T-helper 1 cell treated with Interleukin-12 subunit alpha and Interleukin-12 subunit beta and Interleukin-4 antibody, amounts not matched to agents 30 ng/mL and 1 ng/mL, for 36 hours (primary cell): ENCODE measurements at regions not wholly inside any gene's neighbourhood (a gene's known extent, or its start where the extent isn't known, plus 50 kb on each side); places are given as distances from the start of the nearest gene placed in this dataset.
"Not testable (repeated sequence)": the region's sequence is repeated elsewhere in the genome, so short reads cannot be mapped to it uniquely, and the experiment has no call there.

ENCODE experiments used
- intact Hi-C: fragments of 100-400 bp; cut with micrococcal nuclease; formaldehyde crosslinking; loops from one replicate; pipeline ENCODE4 v1.15.1; 2024

DNA sequence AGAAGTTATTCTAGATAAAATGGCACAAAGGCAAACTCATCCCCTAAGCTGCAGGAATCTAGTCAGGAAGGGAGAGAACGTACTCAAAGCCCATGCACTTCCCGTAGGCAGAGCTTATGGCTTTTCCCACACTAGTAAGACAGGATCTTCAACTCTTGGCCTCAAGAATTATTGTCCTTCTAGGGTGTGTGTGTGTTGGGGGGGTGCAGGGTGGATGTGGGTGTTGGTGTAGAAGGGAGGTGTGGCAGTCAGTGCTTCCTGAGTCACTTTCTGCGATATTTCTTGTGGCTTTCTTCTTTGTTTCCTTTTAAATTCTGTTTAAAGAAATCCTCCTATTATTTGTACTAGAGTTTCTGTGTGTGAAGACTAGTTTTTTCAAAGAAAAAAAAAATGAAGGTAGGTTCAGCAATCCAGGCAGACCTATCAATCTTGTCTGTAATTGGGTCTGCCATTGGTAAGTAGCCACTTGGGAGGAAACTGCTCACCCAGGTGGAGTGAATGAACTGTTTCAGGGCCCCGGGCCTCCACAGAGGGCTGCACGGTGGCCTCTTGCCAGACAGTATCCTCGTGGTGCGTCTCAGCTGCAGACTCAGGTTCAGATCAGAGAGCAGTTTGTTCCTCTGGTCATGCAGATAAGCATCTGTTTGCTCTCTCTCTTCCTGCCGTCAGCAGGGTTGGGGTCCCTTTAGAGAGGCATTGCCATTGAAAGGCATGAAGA is 131.9 kb downstream of the NPR3 start:
- intact Hi-C loops: no loop called here

DNA sequence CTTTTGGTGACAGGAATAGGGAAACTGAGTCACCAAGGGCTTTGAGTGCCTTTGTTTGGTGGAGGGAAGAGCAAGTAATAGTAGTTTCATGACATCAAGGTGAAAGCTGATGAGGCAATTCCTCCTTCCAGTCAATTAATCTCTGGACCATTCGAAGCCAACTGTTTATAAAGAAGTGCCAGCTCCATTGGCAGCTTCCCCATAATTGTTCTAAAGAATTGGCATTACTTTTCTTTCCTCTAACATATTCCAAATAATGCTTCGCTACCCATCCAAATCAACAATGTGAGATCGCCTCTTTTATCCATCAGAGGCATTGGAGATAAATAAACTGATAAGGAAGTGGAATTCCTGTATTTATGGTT is 132.4 kb downstream of the NPR3 start:
- intact Hi-C loops: no loop called here

DNA sequence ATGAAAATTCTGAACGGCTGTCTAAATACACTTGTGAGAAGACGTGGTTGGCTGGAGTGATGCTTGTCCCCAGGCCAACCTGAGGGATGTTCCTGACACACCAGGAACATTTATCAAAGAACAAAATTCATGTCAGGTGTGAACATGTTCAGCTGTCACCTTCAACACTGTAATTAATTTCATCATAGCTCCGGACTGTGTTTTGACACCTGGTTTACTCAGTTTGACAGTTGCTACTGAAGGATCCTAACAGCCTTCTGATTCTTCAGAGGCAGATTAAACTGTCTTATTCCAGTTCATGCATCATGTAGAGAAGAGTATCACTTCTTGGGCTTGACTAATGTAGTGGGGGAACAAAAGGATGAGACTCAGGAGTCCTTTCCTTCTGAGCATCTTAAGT is 134.1 kb downstream of the NPR3 start:
- intact Hi-C loops: no loop called here

DNA sequence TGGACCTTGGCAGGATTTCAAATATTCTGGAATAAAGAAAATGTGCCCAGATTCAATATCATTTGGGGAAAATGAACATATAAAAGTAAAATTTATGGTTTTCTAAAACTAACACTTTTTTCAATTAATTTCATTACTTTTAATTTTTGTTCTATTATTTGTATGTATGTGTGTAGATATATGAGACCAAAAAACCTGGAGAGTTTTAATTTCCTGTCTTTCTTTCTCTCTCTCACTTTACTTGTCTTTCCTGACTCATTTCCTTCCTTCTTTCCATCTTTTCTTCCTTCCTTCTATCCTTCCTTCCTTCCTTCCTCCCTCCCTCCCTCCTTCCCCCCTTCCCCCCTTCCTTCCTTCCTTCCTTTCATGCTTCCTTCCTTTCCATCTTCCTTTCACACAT is 137.0 kb downstream of the NPR3 start:
- intact Hi-C loops: no loop called here

DNA sequence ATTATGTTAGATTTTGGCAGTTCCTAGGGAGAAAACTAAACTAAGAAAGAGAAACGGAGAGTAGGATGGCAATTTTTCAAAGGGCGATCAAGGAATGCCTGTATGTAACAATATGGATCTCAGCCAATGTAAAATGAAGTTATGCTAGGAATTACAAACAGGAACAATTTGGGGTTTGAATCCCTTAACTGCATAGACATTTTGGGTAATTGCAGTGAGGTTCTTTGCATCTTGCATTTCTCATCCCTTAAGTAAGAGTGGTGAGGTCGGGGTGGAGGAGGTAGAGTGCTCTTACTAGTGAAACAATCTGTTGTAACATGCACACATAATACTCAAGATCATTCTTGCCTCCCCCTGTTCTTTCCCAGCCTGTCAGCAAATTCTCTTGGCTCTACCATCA is 137.6 kb downstream of the NPR3 start:
- intact Hi-C loops: no loop called here

DNA sequence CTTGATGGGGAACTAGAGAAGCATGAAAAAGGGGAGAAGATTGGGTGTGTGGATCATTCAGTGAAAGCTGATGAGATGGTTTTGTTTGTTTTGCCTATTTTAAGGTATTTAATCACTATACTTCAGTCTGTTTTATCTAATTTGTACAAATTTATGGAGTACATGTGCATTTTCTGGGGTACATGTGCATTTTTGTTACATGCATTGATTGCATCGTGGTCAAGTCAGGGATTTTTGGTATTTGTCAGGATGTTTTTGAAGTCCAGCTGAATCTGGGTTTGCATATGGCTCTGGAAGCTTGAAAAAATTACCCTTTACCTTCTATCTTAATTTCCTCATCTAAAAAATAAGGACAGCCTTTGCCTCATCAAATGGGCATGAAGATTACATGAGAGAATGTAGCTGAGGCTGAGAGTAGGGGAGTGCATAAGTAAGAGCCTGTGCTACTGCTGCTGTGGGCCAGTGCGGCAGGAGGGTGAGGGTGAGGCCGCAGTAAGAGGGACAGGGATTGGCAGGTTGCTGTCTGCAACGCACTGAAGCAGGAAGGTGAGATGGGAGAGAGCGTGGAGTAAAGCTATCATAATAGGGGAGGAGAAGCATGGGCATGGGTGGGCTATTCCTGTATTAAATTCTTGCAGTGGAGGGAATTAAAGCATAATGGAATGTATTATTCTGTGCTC is 139.8 kb downstream of the NPR3 start:
- intact Hi-C loops: no loop called here

DNA sequence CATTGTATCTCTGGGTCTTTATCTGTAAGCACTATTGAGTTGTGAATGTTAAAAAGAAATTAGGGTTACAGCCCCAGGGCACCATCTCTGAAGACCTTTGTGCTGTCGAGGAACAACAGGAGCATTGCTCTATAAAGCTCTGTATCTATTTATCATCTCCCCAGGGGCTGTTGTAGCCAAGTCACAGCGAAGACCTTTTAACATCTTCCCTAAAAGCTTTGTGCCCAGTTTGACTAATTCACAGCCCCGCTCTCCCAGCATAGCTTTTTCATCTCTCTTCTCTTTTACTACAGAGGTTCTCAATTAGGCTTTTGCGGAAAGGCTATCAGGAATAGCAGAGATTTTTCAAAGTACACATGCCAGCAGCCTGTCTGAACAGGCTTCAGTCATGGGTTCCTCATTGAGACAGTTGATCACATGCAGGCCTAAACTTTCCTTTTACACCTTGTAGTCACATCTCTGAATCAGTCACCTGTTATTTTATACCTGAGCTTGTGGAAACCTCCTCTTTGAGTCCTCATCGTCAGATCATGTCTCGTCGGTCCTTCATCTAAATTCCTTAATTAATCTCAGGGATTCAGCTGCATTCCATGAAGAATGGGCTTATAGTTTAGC is 140.5 kb downstream of the NPR3 start:
- intact Hi-C loops: no loop called here

DNA sequence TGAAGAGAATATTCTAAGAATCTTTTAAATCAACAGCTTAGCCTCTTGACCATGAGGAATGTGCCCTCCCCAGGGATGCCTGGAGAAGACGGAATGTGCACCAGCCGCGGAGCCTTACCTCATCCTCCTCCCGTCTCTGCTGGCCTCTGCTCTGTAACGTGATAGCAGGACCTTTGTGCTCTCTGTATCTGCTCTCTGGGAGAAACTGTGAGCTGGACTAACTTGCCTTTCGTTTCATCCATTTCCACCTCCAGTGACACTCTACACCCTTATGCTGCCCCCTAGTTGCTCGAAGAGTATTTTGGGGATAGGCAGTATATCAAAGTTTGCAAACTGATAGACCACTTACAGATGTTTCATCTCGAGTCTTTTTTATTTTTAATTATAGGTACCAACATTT is 141.4 kb downstream of the NPR3 start:
- intact Hi-C loops: no loop called here

DNA sequence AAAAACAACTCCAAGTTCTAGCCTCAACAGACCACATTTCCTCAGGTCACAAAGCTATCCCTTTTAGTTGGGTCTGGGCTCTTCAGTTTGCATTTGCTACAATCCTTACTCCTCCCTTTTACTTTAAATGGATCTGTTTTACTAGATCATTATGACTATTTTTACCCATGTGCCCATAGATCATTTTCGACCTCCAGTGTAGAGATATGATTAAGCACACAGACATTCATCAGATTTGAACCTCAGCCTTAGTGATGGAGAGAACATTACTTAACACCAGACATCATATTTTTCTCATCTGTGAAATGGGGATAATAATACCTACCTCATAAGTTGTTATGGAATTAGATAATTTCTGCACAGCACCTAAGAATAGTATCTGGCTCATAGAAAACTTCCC is 141.9 kb downstream of the NPR3 start:
- intact Hi-C loops: no loop called here

DNA sequence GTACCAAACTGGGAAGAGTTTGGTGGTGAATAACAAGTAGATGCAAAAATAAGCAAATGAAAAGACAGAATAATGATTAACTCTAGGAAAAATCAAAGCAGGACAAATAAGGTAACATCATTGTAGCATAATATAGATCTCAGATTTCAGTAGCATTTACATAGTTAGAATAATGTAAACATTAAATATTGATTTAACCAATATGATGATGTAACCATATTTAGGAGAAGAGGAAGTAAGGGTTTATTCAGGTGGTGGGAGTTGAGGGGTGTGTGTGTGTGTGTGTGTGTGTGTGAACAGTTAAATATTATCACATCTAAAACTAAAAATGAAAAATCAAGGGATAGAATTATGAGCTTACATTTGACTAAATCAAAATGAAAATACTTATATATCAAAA is 143.4 kb downstream of the NPR3 start:
- intact Hi-C loops: no loop called here

DNA sequence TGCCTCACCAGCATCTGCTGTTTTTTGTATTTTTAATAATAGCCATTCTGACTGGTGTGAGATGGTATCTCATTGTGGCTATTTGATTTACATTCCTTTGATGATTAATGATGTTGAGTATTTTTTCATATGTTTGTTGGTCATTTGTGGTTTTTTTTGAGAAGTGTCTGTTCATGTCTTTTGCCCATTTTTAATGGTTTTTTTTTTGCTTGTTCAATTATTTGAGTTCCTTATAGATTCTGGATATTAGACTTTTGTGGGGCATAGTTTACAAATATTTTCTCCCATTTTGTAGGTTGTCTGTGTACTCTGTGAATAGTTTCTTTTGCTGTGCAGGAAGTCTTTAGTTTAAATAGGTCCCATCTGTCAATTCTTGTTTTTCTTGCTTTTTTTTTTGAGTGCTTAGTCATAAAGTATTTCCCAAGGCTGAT is 148.1 kb downstream of the NPR3 start:
- intact Hi-C loops: no loop called here

DNA sequence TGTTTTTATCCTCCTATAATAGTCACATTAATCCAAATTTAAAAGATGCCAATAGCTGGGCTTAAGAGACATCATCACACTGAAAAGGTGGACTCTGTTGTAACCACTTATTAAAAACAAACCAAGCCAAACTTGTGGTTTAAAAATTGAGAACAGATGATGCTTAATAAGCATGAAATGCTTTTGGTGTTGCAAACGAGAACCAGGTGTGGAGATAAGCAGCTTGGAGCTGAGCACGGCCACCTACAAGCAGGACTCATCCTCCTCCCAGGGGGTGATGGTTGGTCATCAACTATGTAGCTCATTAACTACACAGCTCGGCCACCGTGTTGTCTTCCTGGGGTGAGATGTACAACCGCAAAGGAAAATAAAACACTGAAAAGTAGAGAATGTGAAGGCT is 154.4 kb downstream of the NPR3 start:
- intact Hi-C loops: no loop called here

DNA sequence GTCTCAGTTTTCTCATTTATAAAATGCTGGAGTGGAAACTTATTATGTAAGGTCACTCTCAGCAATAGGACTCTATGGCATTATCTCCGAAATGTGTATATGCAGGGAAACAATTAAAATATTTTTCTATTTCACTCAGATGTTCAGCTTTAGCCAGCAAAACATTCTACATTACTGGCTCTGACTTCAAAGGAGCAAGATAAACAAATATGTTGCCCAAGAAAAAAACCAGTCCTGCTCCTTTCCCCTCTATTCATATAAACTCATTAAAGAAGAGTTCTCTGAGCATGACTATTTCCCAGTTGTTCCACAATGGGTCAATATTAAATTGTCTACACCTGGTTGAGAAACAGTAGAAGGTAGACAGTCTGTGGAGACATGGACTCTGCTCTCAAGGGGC is 155.0 kb downstream of the NPR3 start:
- intact Hi-C loops: no loop called here

DNA sequence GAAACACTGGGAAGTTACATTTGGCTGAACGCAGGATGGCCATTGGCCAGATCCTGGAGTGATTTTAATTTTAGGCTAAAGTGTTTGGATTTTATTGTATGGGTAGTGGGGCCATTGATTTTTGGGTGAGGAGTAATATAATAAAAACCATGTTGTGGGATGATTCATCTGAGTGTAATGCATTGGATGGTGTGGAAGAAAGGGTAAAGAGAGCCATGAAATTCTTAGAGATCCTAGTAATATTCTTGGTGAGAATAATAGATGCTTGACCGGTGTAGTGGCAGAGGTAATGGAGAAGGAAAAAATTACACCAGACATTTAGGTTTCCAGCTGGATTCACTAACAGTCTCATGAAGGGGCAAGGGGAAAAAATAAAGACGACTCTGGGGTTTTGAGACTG is 158.1 kb downstream of the NPR3 start:
- intact Hi-C loops: no loop called here

DNA sequence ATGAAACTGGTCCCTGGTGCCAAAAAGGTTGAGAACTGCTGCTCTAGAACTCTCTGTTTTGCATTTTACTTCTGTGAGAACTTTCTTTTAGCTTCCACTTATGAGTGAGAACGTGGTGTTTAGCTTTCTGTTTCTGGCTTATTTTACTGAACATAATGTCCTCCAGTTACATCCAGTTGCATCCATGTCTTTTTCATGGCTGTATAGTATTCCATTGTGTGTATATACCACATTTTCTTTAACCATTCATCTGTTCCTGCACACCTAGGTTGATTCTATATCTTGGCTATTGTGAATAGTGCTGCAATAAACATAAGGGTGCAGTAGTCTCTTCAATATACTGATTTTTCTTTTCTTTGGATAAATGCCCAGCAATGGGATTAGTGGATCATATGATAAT is 165.7 kb downstream of the NPR3 start:
- intact Hi-C loops: no loop called here

DNA sequence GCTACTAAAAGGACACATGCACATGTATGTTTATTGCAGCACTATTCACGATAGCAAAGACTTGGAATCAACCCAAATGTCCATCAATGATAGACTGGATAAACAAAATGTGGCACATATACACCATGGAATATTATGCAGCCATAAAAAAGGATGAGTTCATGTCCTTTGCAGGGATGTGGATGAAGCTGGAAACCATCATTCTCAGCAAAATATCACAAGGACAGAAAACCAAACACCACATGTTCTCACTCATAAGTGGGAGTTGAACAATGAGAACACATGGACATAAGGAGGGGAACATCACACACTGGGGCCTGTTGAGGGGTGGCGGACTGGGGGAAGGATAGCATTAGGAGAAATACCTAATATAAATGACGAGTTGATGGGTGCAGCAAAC is 168.2 kb downstream of the NPR3 start:
- intact Hi-C loops: not testable (repeated sequence)

DNA sequence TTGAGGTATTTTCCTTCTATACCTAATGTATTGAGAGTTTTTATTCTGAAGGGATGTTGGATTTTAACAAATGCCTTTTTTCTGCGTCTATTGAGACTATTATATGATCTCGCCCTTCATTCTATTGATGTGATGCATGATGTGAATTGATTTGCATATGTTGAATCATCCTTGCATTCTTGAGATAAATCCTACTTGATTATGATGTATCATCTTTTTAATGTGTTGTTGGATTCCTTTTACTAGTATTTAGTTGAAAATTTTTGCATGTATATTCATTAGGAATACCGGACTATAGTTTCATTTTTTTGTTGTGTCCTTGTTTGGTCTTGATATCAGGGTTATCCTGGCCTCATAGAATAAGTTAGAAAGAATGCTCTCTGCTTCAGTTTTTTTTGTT is 169.7 kb downstream of the NPR3 start:
- intact Hi-C loops: no loop called here

DNA sequence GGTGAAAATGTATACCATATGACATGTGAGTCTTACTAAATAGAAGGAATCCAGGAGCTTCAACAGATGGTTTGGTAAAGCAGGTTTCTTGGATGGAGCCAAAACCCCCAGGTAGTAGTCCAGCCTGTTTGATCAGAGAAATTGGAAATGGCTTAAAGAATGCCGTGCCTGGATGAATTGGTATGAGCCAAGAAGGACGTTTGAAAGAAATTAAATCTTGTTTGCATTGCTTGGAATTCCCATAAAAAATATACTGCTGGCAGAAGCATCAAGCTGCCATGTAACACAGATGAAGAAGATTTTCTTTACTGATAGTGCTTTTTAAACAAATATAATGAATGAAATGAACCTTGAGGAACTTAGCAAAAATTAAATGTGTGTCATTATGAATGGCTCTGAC is 176.3 kb downstream of the NPR3 start:
- intact Hi-C loops: no loop called here

DNA sequence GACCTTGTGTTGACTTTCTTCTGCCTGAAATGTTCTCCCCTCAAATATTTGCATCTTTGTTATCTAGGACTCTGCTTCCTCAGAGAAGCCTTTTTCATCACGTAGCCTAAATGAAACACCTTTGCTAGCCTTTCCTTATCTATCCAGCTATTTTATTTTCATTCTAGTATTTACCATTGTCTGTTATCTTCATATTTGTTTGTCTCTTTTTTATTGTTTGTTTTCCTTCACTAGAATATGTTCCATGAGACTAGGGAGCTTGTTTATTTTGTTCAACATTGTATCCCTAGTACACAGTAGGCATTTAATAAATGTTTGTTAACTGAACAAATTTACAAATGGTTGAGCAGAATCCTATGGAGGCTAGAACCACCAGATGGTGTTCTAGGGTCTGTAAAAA is 178.0 kb downstream of the NPR3 start:
- intact Hi-C loops: no loop called here

DNA sequence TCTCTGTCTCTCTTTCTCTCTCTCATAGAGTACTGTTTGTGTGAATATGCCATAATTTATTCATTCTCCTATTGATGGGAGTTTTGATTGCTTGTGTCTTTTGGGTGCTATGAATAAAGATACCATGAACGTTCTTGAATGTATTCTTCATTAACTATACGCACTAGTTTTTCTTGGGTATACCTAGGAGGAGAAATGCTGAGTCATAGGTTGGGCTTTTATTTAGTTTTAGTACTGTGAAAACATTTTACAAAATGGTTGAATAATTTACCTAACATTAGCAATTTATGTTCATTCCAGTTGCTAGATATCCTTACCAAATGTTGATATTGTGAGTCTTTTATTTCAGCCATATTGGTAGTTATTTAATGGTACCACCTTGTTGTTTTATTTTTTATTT is 192.5 kb downstream of the NPR3 start:
- intact Hi-C loops: no loop called here

DNA sequence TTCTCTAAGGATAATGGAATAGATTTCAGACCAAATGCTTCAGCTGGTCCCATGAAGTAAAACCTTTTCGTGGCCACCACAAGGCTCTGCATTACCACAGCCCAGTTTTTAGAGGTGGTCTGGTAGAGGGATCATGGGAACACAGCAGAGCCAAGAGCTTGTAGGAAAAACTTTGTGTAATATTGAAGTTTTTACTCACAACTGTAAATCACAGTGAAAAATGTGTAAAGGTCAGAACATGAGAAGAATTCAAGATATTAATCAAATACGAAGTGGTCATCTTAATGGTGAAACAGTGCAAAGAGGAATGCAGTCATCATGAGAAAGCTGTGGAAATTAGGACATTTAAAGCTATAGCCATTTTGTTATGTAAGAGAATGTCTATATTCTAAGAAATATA is 197.5 kb downstream of the NPR3 start:
- intact Hi-C loops: no loop called here

DNA sequence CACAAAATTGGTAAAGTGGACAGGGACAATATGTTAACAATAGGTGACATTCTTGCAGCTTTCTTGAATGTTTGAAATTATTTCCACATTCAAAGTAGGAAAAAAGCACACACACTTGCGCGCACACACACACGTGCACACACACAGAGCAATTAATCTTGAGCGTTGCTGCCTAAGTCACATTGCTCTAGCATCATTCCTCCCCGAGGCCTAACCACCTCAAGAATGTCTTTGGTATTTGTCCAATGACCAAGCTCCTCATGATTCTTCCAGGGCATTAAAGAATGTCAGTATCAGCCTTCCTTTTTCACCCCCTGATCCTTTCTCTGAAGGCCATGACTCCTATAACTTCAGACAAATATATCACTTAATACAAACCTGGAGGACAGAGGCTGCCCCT is 198.1 kb downstream of the NPR3 start:
- intact Hi-C loops: no loop called here

DNA sequence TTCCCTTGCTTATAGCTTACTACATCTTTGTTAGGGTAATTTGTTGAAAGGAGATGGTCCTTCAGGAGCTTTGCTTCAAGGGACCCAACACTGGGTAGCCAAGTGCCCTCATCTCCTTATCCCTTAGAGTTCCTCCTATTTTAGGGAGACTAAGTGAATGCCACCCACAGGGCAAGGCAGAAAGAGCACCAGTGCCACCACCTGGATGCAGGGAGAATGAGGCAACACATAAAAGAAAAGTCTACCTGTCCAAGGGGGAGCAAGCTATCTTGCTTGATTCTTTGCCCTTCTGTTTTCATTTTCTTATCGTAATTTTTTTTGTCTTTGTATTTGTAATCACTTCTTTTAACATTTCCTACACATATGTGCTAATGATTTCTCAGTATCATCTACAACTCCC is 205.5 kb downstream of the NPR3 start:
- intact Hi-C loops: no loop called here
